ENCODE measurements at regions not wholly inside any gene's neighbourhood (a gene's known extent, or its start where the extent isn't known, plus 50 kb on each side); places are given as distances from the start of the nearest gene placed in this dataset.

GRCh38 chr3:127371846-127372245, 84.0 kb upstream of the PRR20G start:
- no peaks in the 10 kb centered on the region for H3K36me3 ChIP-seq (ENCODE audit: control insufficient read depth, insufficient read depth, low read length)
- no peaks in the 10 kb centered on the region for H3K4me1 ChIP-seq (ENCODE audit: control insufficient read depth, insufficient read depth, low read length)
- no peak overlapping the region for H2BK120ac ChIP-seq (ENCODE audit: low read depth, low read length)
- no peaks in the 10 kb centered on the region for H3K9me1 ChIP-seq (ENCODE audit: insufficient read depth, low read length)
- ChIA-PET CTCF (no interaction called here), POLR2A (ENCODE audit: unreplicated experiment) (no interaction called here)
- H3K79me1 ChIP-seq (ENCODE audit: low read depth in 1 of 2, low read length in 2 of 2): no peaks in the 10 kb centered on the region
- H4K5ac ChIP-seq (ENCODE audit: low read depth, low read length): no peak overlapping the region
- intact Hi-C loops (cut with micrococcal nuclease) (no loop called here), dilution Hi-C loops (cut with HindIII; ENCODE audit: low sequenced_read_pairs, unreplicated experiment) (no loop called here), in situ Hi-C loops (cut with MboI; ENCODE audit: low sequenced_read_pairs) (no loop called here)
- H3K9ac ChIP-seq (ENCODE audit: low read depth, low read length): no peak overlapping the region
- H4K8ac ChIP-seq (ENCODE audit: low read depth in 2 of 2, low read length in 2 of 2): no peak overlapping the region
- peaks cover 9% of the 10 kb centered on the region; the same call in 1 of the 2 replicates for H3K27me3 ChIP-seq (ENCODE audit: control insufficient read depth, insufficient read depth, low read length)
- H2AFZ ChIP-seq (replicated peaks; ENCODE audit: low read length, poor library complexity): no peak overlapping the region
- no CpG with 5 or more reads among the region's 6 CpGs for WGBS, 2 experiments (ENCODE audit: extremely low coverage in 2 of 2, insufficient read length in 1 of 2)
- H3K56ac ChIP-seq (ENCODE audit: extremely low read depth, insufficient read depth, low read length): no peak overlapping the region
- H3K18ac ChIP-seq (ENCODE audit: low read depth, low read length): no peak overlapping the region
- H2BK20ac ChIP-seq (ENCODE audit: low read depth, low read length): no peak overlapping the region
- BruUV-seq (replicated peaks): no TSS peak
- DNase-seq: no peak
- no peak overlapping the region for H4K91ac ChIP-seq (ENCODE audit: insufficient read depth, low read depth, low read length)
- H2BK15ac ChIP-seq (ENCODE audit: low read depth, low read length): no peak overlapping the region
- no peak overlapping the region for H3K4ac ChIP-seq (ENCODE audit: low read depth, low read length)
- H4K20me1 ChIP-seq (ENCODE audit: insufficient read depth, low read length): no peaks in the 10 kb centered on the region
- no peaks in the 10 kb centered on the region for H3K9me3 ChIP-seq (ENCODE audit: control insufficient read depth, insufficient read depth, low read length)
- H3K27ac ChIP-seq (ENCODE audit: insufficient read depth, low read length): no peak overlapping the region
- H3K4me2 ChIP-seq (ENCODE audit: low read depth, low read length): no peak overlapping the region
- H3K23ac ChIP-seq (ENCODE audit: low read depth, low read length): no peak overlapping the region
- H3K4me3 ChIP-seq (ENCODE audit: insufficient read depth, low read depth, low read length): no peak overlapping the region
- H2AK9ac ChIP-seq (replicated peaks; ENCODE audit: low read depth, low read length, poor library complexity): no peak overlapping the region
- no peak for TF ChIP-seq POLR2A (IDR thresholded peaks at IDR 0.05; ENCODE audit: low read depth, low read length)
- TF ChIP-seq RAD21 (IDR thresholded peaks at IDR 0.05; ENCODE audit: low read length): no peak
- no peak for TF ChIP-seq FOS (IDR thresholded peaks at IDR 0.05; ENCODE audit: low read depth, low read length)
- no peak for TF ChIP-seq BHLHE40 (IDR thresholded peaks at IDR 0.05; ENCODE audit: low read depth, low read length)
- no peak for TF ChIP-seq MAFK (IDR thresholded peaks at IDR 0.05; ENCODE audit: low read depth, low read length)
- no peak for TF ChIP-seq CTCF (conservative IDR thresholded peaks at IDR 0.05; ENCODE audit: low read depth, low read length)
- TF ChIP-seq MAZ (IDR thresholded peaks at IDR 0.05; ENCODE audit: borderline replicate concordance, low read depth, low read length): no peak
- no peak for TF ChIP-seq USF2 (IDR thresholded peaks at IDR 0.05; ENCODE audit: low read depth, low read length)
- no peak for TF ChIP-seq CEBPB (IDR thresholded peaks at IDR 0.05; ENCODE audit: low read depth, low read length)
- TF ChIP-seq MXI1 (IDR thresholded peaks at IDR 0.05; ENCODE audit: borderline replicate concordance, low read depth, low read length): no peak
- no peak for TF ChIP-seq RCOR1 (IDR thresholded peaks at IDR 0.05; ENCODE audit: insufficient replicate concordance, low read length)
- TF ChIP-seq CHD1 (IDR thresholded peaks at IDR 0.05; ENCODE audit: low read depth, low read length): no peak
- no peak for TF ChIP-seq ELK1 (IDR thresholded peaks at IDR 0.05; ENCODE audit: borderline replicate concordance, low read depth, low read length)
- no peak for TF ChIP-seq NFE2L2 (IDR thresholded peaks at IDR 0.05; ENCODE audit: low read depth, low read length)
- no peak overlapping the region for H2AK5ac ChIP-seq (ENCODE audit: low read depth, low read length)
- no peak for ATAC-seq (ENCODE audit: low read depth)
- no peak overlapping the region for H2BK5ac ChIP-seq (ENCODE audit: low read depth, low read length, poor library complexity, severe bottlenecking)
- no peak overlapping the region for H3K14ac ChIP-seq (replicated peaks; ENCODE audit: low read depth, low read length)

Data from IMR-90 (cell line).